ENCODE measurements at regions not wholly inside any gene's neighbourhood (a gene's known extent, or its start where the extent isn't known, plus 50 kb on each side); places are given as distances from the start of the nearest gene placed in this dataset.

DNA sequence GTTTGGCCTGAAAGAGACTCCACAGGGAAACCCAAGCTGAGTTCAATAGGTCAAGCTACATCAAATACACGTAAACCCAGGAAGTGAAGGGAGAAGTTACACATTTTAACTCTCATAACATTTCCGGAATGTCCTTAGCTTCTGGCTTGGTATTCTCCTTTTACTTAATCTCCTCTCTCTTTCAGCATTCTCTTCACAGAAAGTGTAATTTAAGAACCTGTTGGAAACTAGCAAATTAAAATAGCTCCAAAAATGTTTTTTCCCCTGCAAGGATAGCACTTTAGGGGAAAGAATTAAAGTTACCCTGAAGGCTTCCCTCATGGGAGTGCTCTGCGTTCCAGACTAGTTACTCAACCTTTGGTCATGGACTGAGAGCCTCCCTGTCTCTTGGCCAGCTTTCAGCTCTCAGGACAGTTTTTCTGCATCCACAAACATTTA lies 292.7 kb upstream of the TARS1 start:
- Histone ChIP-seq H3K9me3 (peaks cover 0 to 9% (median 0%) of the 10 kb centered on the region in 4 donors), H3K27ac (no peak overlapping the region), H3K4me1 (no peaks in the 10 kb centered on the region), H3K27me3 (no peaks in the 10 kb centered on the region), H3K36me3 (no peaks in the 10 kb centered on the region), H3K4me3 (no peak overlapping the region)
- TF ChIP-seq, protein P1, sequence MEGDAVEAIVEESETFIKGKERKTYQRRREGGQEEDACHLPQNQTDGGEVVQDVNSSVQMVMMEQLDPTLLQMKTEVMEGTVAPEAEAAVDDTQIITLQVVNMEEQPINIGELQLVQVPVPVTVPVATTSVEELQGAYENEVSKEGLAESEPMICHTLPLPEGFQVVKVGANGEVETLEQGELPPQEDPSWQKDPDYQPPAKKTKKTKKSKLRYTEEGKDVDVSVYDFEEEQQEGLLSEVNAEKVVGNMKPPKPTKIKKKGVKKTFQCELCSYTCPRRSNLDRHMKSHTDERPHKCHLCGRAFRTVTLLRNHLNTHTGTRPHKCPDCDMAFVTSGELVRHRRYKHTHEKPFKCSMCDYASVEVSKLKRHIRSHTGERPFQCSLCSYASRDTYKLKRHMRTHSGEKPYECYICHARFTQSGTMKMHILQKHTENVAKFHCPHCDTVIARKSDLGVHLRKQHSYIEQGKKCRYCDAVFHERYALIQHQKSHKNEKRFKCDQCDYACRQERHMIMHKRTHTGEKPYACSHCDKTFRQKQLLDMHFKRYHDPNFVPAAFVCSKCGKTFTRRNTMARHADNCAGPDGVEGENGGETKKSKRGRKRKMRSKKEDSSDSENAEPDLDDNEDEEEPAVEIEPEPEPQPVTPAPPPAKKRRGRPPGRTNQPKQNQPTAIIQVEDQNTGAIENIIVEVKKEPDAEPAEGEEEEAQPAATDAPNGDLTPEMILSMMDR (IDR thresholded peaks at IDR 0.05) = no peak
- TF ChIP-seq POLR2A (IDR thresholded peaks at IDR 0.05) = no peak
- TF ChIP-seq EP300 (IDR thresholded peaks at IDR 0.05) = no peak
- TF ChIP-seq POLR2AphosphoS5 (IDR thresholded peaks at IDR 0.05) = no peak
- intact Hi-C loops (cut with DNase I; ENCODE audit: low total_unique reads) = no loop called here
- DNase-seq = peak in 1 of 2 donors; percentile 63
- 58 to 72% (median 64%) methylated on average over 3 of the region's 3 CpGs for WGBS, 5 donors

DNA sequence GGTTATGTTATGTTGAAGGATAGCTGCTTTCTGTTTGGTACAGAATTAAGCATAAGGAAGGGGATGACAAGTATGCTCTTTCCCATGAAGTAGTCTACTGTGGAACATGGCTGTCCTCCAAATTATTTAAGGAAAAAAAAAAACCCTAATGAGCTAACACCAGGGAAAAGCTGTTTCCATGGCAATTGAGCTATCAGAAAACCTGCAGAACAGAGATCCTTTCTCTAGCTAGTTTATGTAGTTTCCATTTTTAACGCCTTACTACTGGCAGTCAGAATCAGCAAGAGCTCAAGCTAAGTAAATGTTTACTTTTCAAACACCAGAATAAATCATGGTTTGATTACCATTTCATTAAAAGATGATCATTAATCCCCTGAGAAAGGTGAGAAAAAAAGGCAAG lies 287.4 kb upstream of the TARS1 start:
- intact Hi-C loops (cut with DNase I; ENCODE audit: low total_unique reads) = no loop called here
- H3K9me3 ChIP-seq = no peaks in the 10 kb centered on the region
- peak in 1 of 2 donors; percentile 45 for DNase-seq
- H3K4me3 ChIP-seq = no peak overlapping the region
- no peaks in the 10 kb centered on the region for H3K27me3 ChIP-seq
- no peak overlapping the region for H3K27ac ChIP-seq
- H3K4me1 ChIP-seq = no peaks in the 10 kb centered on the region
- TF ChIP-seq POLR2A (IDR thresholded peaks at IDR 0.05) (no peak), EP300 (IDR thresholded peaks at IDR 0.05) (no peak), POLR2AphosphoS5 (IDR thresholded peaks at IDR 0.05) (no peak)
- TF ChIP-seq, protein P1 (IDR thresholded peaks at IDR 0.05) = no peak
- H3K36me3 ChIP-seq = no peaks in the 10 kb centered on the region
- WGBS, 5 donors = 10 to 31% (median 24%) methylated on average over 1 of the region's 1 CpG

DNA sequence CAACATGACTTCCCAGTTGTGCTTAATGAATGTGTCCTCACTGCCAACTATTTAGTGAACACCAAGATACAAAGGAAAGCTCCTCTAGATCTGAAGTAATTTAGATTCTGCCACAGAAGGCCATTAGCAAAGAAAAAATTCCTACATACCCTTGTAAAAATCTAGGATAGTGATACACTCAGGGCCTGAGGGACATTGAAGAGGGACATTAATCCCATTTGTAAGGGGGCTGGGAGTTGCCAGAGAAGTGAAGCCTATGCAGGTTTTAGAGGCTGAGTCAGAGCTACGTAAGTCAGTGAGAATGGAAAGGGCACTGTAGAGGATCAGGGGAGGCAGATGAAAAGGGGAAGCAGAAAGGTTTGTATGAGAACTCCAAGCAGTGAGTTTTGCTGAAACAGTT lies 286.9 kb upstream of the TARS1 start:
- intact Hi-C loops (cut with DNase I; ENCODE audit: low total_unique reads) = no loop called here
- no peaks in the 10 kb centered on the region for H3K4me1 ChIP-seq
- no peaks in the 10 kb centered on the region for H3K27me3 ChIP-seq
- H3K27ac ChIP-seq = no peak overlapping the region
- TF ChIP-seq EP300 (IDR thresholded peaks at IDR 0.05) (no peak), POLR2AphosphoS5 (IDR thresholded peaks at IDR 0.05) (no peak), POLR2A (IDR thresholded peaks at IDR 0.05) (no peak)
- TF ChIP-seq, protein P1 (IDR thresholded peaks at IDR 0.05) = no peak
- no peaks in the 10 kb centered on the region for H3K36me3 ChIP-seq
- H3K4me3 ChIP-seq = no peak overlapping the region
- DNase-seq = no peak
- WGBS, 5 donors = 74 to 86% (median 82%) methylated on average over 1 of the region's 1 CpG
- no peaks in the 10 kb centered on the region for H3K9me3 ChIP-seq

DNA sequence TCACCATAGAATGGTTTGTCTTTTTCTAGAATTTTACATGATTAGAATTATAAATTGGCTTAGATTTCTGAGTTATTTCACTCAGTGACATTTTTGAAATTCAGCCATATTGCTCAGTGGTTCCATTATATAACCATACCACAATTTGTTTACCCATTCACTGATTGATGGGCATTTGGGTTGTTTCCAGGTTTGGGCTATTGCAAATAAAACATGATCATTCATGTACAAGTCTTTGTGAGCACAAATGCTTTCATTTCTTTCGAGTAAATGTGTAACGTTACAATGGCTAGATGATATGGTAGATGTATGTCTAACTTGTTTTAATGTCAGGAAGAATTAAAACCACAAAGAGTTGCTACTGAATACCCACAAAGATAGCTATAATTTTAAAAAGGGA lies 279.9 kb upstream of the TARS1 start:
- H3K27ac ChIP-seq = no peak overlapping the region
- no peaks in the 10 kb centered on the region for H3K27me3 ChIP-seq
- intact Hi-C loops (cut with DNase I; ENCODE audit: low total_unique reads) = no loop called here
- H3K36me3 ChIP-seq = no peaks in the 10 kb centered on the region
- no peaks in the 10 kb centered on the region for H3K4me1 ChIP-seq
- 25 to 51% (median 42%) methylated on average over 2 of the region's 2 CpGs for WGBS, 5 donors
- DNase-seq = peak in 1 of 2 donors; percentile 14
- peaks cover 0 to 5% (median 0%) of the 10 kb centered on the region in 4 donors for H3K9me3 ChIP-seq
- TF ChIP-seq POLR2A (IDR thresholded peaks at IDR 0.05) (no peak), POLR2AphosphoS5 (IDR thresholded peaks at IDR 0.05) (no peak), EP300 (IDR thresholded peaks at IDR 0.05) (no peak)
- TF ChIP-seq, protein P1 (IDR thresholded peaks at IDR 0.05) = no peak
- no peak overlapping the region for H3K4me3 ChIP-seq

All from stomach (tissue), 8 donors.